GM12873 (cell line): ENCODE measurements at regions not wholly inside any gene's neighbourhood (a gene's known extent, or its start where the extent isn't known, plus 50 kb on each side); places are given as distances from the start of the nearest gene placed in this dataset.

Experiments
- CTCF ChIP-seq: IDR thresholded peaks from 2 replicates; pipeline ENCODE4 v1.5.1; 2012; ENCODE audit warnings: low read depth, mild to moderate bottlenecking, moderate library complexity, low read length, control low read depth; ENCODE audit not compliant: insufficient read depth; ENCODE audit errors: missing control alignments

- TF ChIP-seq CTCF = peak; percentile 70
Measured at GRCh38 chr20:24102290-24102689, 113.7 kb upstream of the GGTLC1 start.

GRCh38 chr20:24100370-24101011, 111.9 kb upstream of the GGTLC1 start:
- TF ChIP-seq CTCF = peak; percentile 91

GRCh38 chr20:24098886-24099285, 110.3 kb upstream of the GGTLC1 start:
- TF ChIP-seq CTCF = no peak

- TF ChIP-seq CTCF = no peak
Measured at GRCh38 chr20:24097506-24098245, 109.1 kb upstream of the GGTLC1 start.

- TF ChIP-seq CTCF = no peak
Measured at GRCh38 chr20:24096864-24097450, 108.4 kb upstream of the GGTLC1 start.

GRCh38 chr20:24096264-24096663, 107.7 kb upstream of the GGTLC1 start:
- TF ChIP-seq CTCF = no peak

- no peak for TF ChIP-seq CTCF
Measured at GRCh38 chr20:24095756-24096155, 107.2 kb upstream of the GGTLC1 start.
